Activated CD8-positive, alpha-beta memory T cell treated with anti-CD3 and anti-CD28 coated beads, Interleukin-2, amount 50 U/mL, for 4 hours (primary cell): ENCODE measurements at regions not wholly inside any gene's neighbourhood (a gene's known extent, or its start where the extent isn't known, plus 50 kb on each side); places are given as distances from the start of the nearest gene placed in this dataset.

ENCODE experiments used
- DNase-seq: peaks from one replicate; pipeline ENCODE4 v3.0.0-alpha.2; 2020

GRCh38 chr5:87069311-87069710, 198.4 kb upstream of the RASA1 start:
- no peak for DNase-seq

GRCh38 chr5:87069974-87070608, 197.6 kb upstream of the RASA1 start:
- no peak for DNase-seq

- no peak for DNase-seq
Measured at GRCh38 chr5:87074072-87074471, 193.6 kb upstream of the RASA1 start.

GRCh38 chr5:87074934-87075541, 192.6 kb upstream of the RASA1 start:
- DNase-seq: no peak

GRCh38 chr5:87076411-87076810, 191.3 kb upstream of the RASA1 start:
- DNase-seq: no peak

GRCh38 chr5:87076931-87077330, 190.8 kb upstream of the RASA1 start:
- DNase-seq: no peak

GRCh38 chr5:87079219-87079618, 188.5 kb upstream of the RASA1 start:
- no peak for DNase-seq

GRCh38 chr5:87081016-87081415, 186.7 kb upstream of the RASA1 start:
- DNase-seq: no peak

- DNase-seq: peak; percentile 37
Measured at GRCh38 chr5:87081511-87082372, 185.9 kb upstream of the RASA1 start.

GRCh38 chr5:87094347-87094746, 173.3 kb upstream of the RASA1 start:
- no peak for DNase-seq

GRCh38 chr5:87094833-87095232, 172.8 kb upstream of the RASA1 start:
- DNase-seq: no peak

DNA sequence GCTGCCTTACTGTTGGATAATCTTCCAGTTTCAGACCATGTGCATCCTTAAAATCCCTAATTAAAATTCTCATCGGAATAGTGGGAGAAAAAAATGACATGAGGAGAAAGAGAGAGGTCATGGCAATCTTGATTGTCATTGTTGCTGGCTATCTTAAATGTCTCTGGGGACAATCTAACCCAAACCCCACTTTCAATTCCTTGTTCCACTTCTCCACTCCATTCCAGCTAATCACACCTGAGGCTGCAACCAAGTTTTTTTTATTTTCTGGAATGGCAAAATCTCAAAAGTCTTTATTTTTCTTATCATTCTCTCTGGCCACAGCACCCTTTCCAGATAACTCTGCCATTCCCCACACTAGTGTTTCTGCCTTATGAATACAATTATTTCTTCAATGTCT, 171.9 kb upstream of the RASA1 start:
- DNase-seq: no peak

GRCh38 chr5:87097664-87098063, 170.0 kb upstream of the RASA1 start:
- DNase-seq: no peak

DNA sequence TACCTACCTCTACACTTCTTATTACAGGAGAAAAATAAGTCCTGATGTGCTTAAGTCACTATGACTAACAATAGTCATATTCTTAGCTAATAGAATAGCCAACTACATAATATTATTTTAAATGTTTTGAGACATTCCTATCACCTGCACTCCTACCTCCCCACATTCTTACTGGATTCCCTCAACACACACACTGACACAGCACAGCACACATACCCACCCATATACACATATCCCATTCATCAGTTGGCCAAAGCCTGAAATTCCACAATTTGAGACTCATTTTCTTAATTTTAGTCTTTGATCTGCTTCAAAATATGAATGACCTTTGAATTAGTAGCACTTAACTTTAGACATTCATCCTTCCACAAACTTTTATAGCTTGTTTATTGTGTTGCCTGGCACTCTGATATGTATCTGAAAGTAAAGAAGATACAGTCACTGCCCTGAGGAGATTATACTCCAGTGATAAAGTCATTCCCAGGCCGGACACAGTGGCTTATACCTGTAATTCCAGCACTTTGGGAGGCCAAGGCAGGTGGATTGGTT, 168.3 kb upstream of the RASA1 start:
- no peak for DNase-seq

GRCh38 chr5:87099968-87100367, 167.7 kb upstream of the RASA1 start:
- DNase-seq: no peak

DNA sequence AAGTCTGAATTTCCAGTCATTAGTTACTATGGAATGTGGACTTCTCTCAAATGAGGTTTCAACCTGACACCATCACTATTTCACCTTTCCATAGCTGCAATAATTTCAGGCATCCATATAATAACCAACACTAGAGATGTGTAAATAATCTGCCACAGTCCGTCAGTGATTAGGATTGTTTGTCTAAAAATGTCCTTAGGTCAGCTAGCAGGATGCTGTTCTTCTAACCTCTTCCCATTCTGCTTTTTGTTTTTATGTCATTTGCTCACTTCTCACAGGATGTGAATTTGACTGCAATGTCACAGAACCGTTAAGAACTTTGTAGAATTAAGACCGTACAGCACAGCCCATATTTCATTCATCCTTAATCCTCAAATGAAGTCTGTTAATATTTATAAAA, 166.4 kb upstream of the RASA1 start:
- DNase-seq: no peak

GRCh38 chr5:87102841-87103240, 164.8 kb upstream of the RASA1 start:
- DNase-seq: no peak

DNA sequence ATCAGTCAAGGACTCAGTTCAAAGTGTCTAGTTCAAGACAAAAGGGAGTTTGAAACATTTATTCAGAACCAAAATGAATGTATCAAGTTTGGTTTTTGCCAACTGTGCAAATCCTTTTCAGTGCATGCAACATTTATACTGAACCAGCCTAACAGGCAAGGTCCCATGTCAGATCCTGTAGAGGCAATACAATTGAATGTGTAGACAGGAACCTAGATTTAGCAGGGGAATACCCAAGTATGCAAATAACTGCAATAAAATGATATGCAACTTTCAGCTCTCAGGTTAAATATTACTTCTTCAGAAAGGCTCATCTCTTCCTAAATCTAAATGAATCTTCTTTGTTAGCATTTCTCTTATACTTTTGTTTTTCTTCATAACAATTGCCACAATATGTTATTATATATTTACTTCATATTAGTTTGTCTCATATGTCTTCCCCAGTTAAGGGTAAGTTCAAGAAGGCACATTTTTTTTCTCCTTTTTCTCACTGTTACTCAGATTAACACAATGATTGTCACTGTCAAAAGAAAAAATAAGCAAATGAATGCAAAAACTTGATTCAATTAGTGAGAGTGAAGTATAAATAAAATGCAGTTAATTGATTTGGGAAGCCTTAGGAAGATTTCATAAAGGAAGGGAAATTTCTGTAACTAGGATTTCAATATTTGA, 163.9 kb upstream of the RASA1 start:
- no peak for DNase-seq

GRCh38 chr5:87105577-87105976, 162.1 kb upstream of the RASA1 start:
- no peak for DNase-seq

DNA sequence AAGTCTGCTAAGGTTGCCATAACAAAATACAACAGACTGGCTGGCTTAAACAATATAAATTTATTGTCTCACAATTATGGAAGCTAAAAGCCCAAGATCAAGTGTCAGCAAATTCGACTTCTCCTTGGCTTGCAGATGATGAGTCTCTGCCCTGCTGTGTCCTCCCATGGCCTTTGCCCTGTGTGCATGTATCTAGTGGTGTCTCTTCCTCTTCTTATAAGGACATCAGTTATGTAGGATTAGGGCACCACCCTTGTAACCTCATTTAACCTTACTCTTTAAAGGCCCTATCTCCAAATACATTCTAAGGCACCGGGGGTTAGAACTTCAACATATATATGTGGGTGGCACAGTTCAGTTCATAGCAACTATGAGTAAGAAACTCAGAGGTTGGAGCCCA, 157.9 kb upstream of the RASA1 start:
- no peak for DNase-seq

DNA sequence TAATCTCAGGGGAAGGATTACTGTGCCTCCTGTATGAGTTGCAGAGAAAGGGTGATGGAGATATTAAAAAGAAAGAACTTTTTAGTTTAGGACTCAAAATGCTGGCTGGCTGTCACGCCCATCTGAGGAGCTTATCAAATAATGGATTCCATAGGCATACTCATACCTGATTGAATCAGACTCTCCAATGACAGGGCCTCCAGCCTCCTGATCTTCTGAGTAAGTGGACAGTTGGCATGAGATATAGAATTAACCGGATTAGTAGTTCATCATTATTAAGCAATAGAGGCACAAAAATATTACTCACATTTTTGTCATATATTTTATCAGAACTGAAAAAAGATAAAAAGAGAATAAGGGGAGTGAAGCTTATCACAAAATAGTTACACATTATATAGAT, 157.0 kb upstream of the RASA1 start:
- no peak for DNase-seq

GRCh38 chr5:87113861-87114260, 153.8 kb upstream of the RASA1 start:
- no peak for DNase-seq

- no peak for DNase-seq
Measured at GRCh38 chr5:87114631-87115030, 153.1 kb upstream of the RASA1 start.
